K562 (cell line): ENCODE measurements at regions not wholly inside any gene's neighbourhood (a gene's known extent, or its start where the extent isn't known, plus 50 kb on each side); places are given as distances from the start of the nearest gene placed in this dataset.

Experiments used
- ATAC-seq: fragments of 200-7000 bp; cut with Tn5 transposase; 3 replicates; pipeline ENCODE4 v1.9.1; 2020; ENCODE audit warnings: moderate library complexity
- BruUV-seq: library from RNA; stranded (reverse); fragments of 400-500 nt; replicated peaks from 2 replicates; lab custom pipeline; 2021; lab: Mats Ljungman, UMichigan
- CTCF ChIA-PET: fragments of 300-600 bp; formaldehyde crosslinking; extraction: SDS; loops from one replicate; lab custom pipeline; 2021; ENCODE audit warnings: low intra/inter-chr PET ratio; lab: Yijun Ruan, JAX
- POLR2A ChIA-PET: fragments of 300-600, 350-650 bp; sonication (Branson Sonifier 250); formaldehyde crosslinking; extraction: SDS; loops from one replicate; lab custom pipeline; 2021; ENCODE audit warnings: antibody characterized with exemption, inconsistent platforms; lab: Yijun Ruan, JAX
- DNase-seq, 4 experiments: peaks; one replicate each; pipeline versions ENCODE4 v3.0.0 to v3.0.0-alpha.2; 2011 to 2018; ENCODE audit warnings: low spot score in 3 of 4, mixed read lengths in 3 of 4; ENCODE audit errors: extremely low read depth in 1 of 4
- FAIRE-seq: peaks from 2 replicates; lab custom pipeline; 2011; peaks lifted over from hg19 to GRCh38; lab: Jason Lieb, UNC
- H2AFZ ChIP-seq: 2 replicates; pipeline ENCODE4 v1.6.0; 2011; ENCODE audit warnings: low read depth, low read length, control low read depth, inconsistent platforms
- H3K27ac ChIP-seq: fragments of 200-600 bp; 3 replicates; pipeline ENCODE4 v1.8.0; 2011; ENCODE audit warnings: low read depth, mild to moderate bottlenecking, control low read depth, inconsistent platforms, low read length, moderate library complexity, mixed read lengths; ENCODE audit errors: extremely low read depth
- H3K27me3 ChIP-seq, 2 experiments: fragments of 300-600 bp in 1 of 2; 2 replicates in 1 of 2; 3 replicates in 1 of 2; pipeline versions ENCODE4 v1.6.0 to v1.8.0; 2011; ENCODE audit warnings: inconsistent platforms in 2 of 2, low read length in 2 of 2, mild to moderate bottlenecking in 1 of 2, mixed read lengths in 1 of 2, moderate library complexity in 1 of 2; ENCODE audit not compliant: control insufficient read depth in 2 of 2, insufficient read depth in 2 of 2
- H3K36me3 ChIP-seq: fragments of 300-600 bp; 3 replicates; pipeline ENCODE4 v1.8.0; 2011; ENCODE audit warnings: mild to moderate bottlenecking, low read length, inconsistent platforms; ENCODE audit not compliant: control insufficient read depth, insufficient read depth
- H3K4me1 ChIP-seq, 2 experiments: fragments of 200-600 bp in 1 of 2; replicated peaks in 1 of 2; 2 replicates in 1 of 2; 3 replicates in 1 of 2; pipeline versions ENCODE4 v1.5.1 to v1.8.0; 2011; ENCODE audit warnings: inconsistent platforms in 2 of 2, low read length in 2 of 2, mild to moderate bottlenecking in 1 of 2, mixed read lengths in 1 of 2, moderate library complexity in 1 of 2; ENCODE audit not compliant: control insufficient read depth in 2 of 2, insufficient read depth in 2 of 2
- H3K4me2 ChIP-seq: 2 replicates; pipeline ENCODE4 v1.6.1; 2011; ENCODE audit warnings: low read length, control low read depth, inconsistent platforms, mixed read lengths; ENCODE audit not compliant: insufficient read depth
- H3K4me3 ChIP-seq: fragments of 200-600 bp; sonication (generic), shearing (Covaris generic); 2 replicates; pipeline ENCODE4 v1.5.1; 2016; ENCODE audit warnings: control low read depth, inconsistent platforms
- H3K79me2 ChIP-seq: fragments of 200-600 bp; 3 replicates; pipeline ENCODE4 v1.8.0; 2011; ENCODE audit warnings: low read length, inconsistent platforms; ENCODE audit not compliant: control insufficient read depth, insufficient read depth
- H3K9ac ChIP-seq, 2 experiments: 2 replicates each; pipeline versions ENCODE4 v1.6.0 to v1.6.1; 2011; ENCODE audit warnings: low read depth in 2 of 2, low read length in 2 of 2, control low read depth in 1 of 2, inconsistent platforms in 1 of 2, mild to moderate bottlenecking in 1 of 2, mixed read lengths in 1 of 2; ENCODE audit not compliant: insufficient read depth in 1 of 2
- H3K9me1 ChIP-seq: one replicate; pipeline ENCODE4 v1.6.0; 2011; ENCODE audit warnings: inconsistent platforms, mild to moderate bottlenecking, low read length, moderate library complexity; ENCODE audit not compliant: control insufficient read depth, insufficient read depth
- H3K9me3 ChIP-seq: replicated peaks from 2 replicates; pipeline ENCODE4 v1.5.1; 2011; ENCODE audit warnings: low read depth, low read length, inconsistent platforms; ENCODE audit not compliant: control insufficient read depth, insufficient read depth
- H4K20me1 ChIP-seq: replicated peaks from 2 replicates; pipeline ENCODE4 v1.6.1; 2011; ENCODE audit warnings: low read length, inconsistent platforms, mixed read lengths; ENCODE audit not compliant: control insufficient read depth, insufficient read depth
- BDP1 ChIP-seq: IDR thresholded peaks from 3 replicates; pipeline ENCODE4 v1.6.1; 2011; ENCODE audit not compliant: insufficient read length, insufficient read depth
- CC2D1A ChIP-seq: fragments of 450-650 bp; IDR thresholded peaks from 2 replicates; pipeline ENCODE4 v1.6.1; 2017; ENCODE audit warnings: mild to moderate bottlenecking
- CHD2 ChIP-seq: IDR thresholded peaks from 2 replicates; pipeline ENCODE4 v1.6.1; 2011; ENCODE audit warnings: low read depth, low read length
- FOXJ3 ChIP-seq: sonication (generic); formaldehyde crosslinking; IDR thresholded peaks from 2 replicates; pipeline ENCODE4 v1.4.0; 2020; ENCODE audit warnings: mild to moderate bottlenecking, missing genetic modification reagents
- FOXM1 ChIP-seq, 2 experiments: fragments of 450-650 bp in 1 of 2; sonication (generic) in 1 of 2; formaldehyde crosslinking in 1 of 2; IDR thresholded peaks; 2 replicates each; pipeline versions ENCODE4 v1.6.1 to v1.9.0; 2017 to 2022; ENCODE audit warnings: low read depth in 2 of 2, mild to moderate bottlenecking in 2 of 2, missing genetic modification reagents in 1 of 2, moderate library complexity in 1 of 2
- NFE2L1 ChIP-seq: fragments of 450-650 bp; IDR thresholded peaks from 2 replicates; pipeline ENCODE4 v1.6.1; 2016; ENCODE audit warnings: missing genetic modification characterization, low read depth, mild to moderate bottlenecking, missing compliant biosample characterization, moderate library complexity, borderline replicate concordance
- RHOXF2B ChIP-seq: fragments of 250-450 bp; sonication (Bioruptor Pico); conservative IDR thresholded peaks from 2 replicates; pipeline ENCODE4 v1.5.1; 2021
- SREBF2 ChIP-seq: sonication (generic); formaldehyde crosslinking; IDR thresholded peaks from 2 replicates; pipeline ENCODE4 v1.4.0; 2020; ENCODE audit warnings: mild to moderate bottlenecking, missing genetic modification reagents
- XRCC3 ChIP-seq: fragments of 450-650 bp; IDR thresholded peaks from 2 replicates; pipeline ENCODE4 v1.6.1; 2017; ENCODE audit warnings: mild to moderate bottlenecking, moderate library complexity
- ZNF384 ChIP-seq: IDR thresholded peaks from 2 replicates; pipeline ENCODE4 v1.6.1; 2012; ENCODE audit warnings: low read depth, low read length, improper control_type of control experiment
- WGBS: fragments of 100-300 bp; shearing (Covaris generic); methylation state at CpG from one replicate; pipeline ENCODE4 v1.1.6; 2016; ENCODE audit warnings: low coverage, mixed read lengths; ENCODE audit not compliant: insufficient coverage; ENCODE audit errors: missing lambda C conversion rate; 5-methylcytosine and 5-hydroxymethylcytosine counted together
- in situ Hi-C: fragments of 300-500 bp; cut with MboI; formaldehyde crosslinking; loops from 4 replicates; pipeline ENCODE4 v1.15.0; 2018; ENCODE audit warnings: inconsistent platforms, mixed read lengths
- intact Hi-C: fragments of 100-400 bp; cut with micrococcal nuclease; formaldehyde crosslinking; loops from 2 replicates; pipeline ENCODE4 v1.14.2; 2022
- TF ChIP-seq, protein P1 (sequence below): fragments of 450-650 bp; formaldehyde crosslinking; IDR thresholded peaks from 2 replicates; pipeline ENCODE4 v1.4.0; 2020; ENCODE audit warnings: mild to moderate bottlenecking, mixed read lengths
- TF ChIP-seq, protein P2 (sequence below), 2 experiments: IDR thresholded peaks; 2 replicates each; pipeline ENCODE4 v1.6.1; 2011; ENCODE audit warnings: borderline replicate concordance in 1 of 2, control low read depth in 1 of 2, low read depth in 1 of 2, low read length in 1 of 2, mild to moderate bottlenecking in 1 of 2, mixed read lengths in 1 of 2, moderate library complexity in 1 of 2; ENCODE audit not compliant: insufficient read depth in 1 of 2, insufficient read length in 1 of 2, poor library complexity in 1 of 2, severe bottlenecking in 1 of 2; ENCODE audit errors: extremely low read depth in 1 of 2
- TF ChIP-seq, protein P3 (sequence below): fragments of 250-450 bp; sonication (Bioruptor Pico); IDR thresholded peaks from 2 replicates; pipeline ENCODE4 v1.8.0; 2021; ENCODE audit warnings: borderline replicate concordance, mild to moderate bottlenecking, moderate library complexity; ENCODE audit not compliant: poor library complexity, severe bottlenecking

DNA sequence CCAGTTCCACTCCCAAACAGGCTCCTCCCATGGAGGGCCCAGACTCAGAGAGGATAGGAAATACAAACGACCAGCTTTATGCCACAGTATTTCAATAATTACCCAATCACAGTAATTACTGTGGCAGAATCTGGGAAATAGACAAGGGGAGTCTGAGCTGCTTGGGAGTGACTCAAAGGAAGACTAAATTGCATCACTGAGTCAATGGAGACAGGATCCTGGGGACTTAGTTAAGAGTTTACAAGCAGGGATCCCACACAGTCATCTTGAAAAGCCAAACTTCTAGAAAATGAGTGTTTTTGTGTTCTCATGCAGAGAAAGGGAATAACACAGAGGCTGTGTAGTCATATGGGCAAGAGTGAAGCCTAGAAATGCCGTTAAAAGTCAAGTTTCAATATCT is 1142.1 kb downstream of the CNTNAP5 start:
- H3K4me2 ChIP-seq = no peak overlapping the region
- H3K9ac ChIP-seq = no peak overlapping the region
- no peaks in the 10 kb centered on the region for H3K9me1 ChIP-seq
- no peaks in the 10 kb centered on the region for H3K36me3 ChIP-seq
- 5% methylated on average over 2 of the region's 2 CpGs for WGBS
- no peak overlapping the region for H3K4me3 ChIP-seq
- no peaks in the 10 kb centered on the region; the same call in 1 of the 2 replicates for H3K9me3 ChIP-seq
- no peaks in the 10 kb centered on the region for H3K4me1 ChIP-seq
- FAIRE-seq (no peak), ATAC-seq (no peak), DNase-seq (no peak)
- POLR2A ChIA-PET = no interaction called here
- TF ChIP-seq, protein P1, sequence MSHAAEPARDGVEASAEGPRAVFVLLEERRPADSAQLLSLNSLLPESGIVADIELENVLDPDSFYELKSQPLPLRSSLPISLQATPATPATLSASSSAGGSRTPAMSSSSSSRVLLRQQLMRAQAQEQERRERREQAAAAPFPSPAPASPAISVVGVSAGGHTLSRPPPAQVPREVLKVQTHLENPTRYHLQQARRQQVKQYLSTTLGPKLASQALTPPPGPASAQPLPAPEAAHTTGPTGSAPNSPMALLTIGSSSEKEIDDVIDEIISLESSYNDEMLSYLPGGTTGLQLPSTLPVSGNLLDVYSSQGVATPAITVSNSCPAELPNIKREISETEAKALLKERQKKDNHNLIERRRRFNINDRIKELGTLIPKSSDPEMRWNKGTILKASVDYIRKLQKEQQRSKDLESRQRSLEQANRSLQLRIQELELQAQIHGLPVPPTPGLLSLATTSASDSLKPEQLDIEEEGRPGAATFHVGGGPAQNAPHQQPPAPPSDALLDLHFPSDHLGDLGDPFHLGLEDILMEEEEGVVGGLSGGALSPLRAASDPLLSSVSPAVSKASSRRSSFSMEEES (CRISPR knock-in tag) = no peak
- TF ChIP-seq XRCC3 (no peak), CC2D1A (no peak), ZNF384 (no peak), FOXM1 (IDR thresholded peaks at IDR 0.05; ENCODE audit: low read depth) (no peak), FOXM1 (CRISPR knock-in tag; IDR thresholded peaks at IDR 0.05; ENCODE audit: low read depth) (no peak), RHOXF2B (CRISPR knock-in tag) (no peak), FOXJ3 (CRISPR knock-in tag) (no peak), SREBF2 (no peak), BDP1 (no peak), CHD2 (no peak), NFE2L1 (tag) (no peak)
- TF ChIP-seq, protein P2, sequence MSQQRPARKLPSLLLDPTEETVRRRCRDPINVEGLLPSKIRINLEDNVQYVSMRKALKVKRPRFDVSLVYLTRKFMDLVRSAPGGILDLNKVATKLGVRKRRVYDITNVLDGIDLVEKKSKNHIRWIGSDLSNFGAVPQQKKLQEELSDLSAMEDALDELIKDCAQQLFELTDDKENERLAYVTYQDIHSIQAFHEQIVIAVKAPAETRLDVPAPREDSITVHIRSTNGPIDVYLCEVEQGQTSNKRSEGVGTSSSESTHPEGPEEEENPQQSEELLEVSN (IDR thresholded peaks at IDR 0.05; ENCODE audit: borderline replicate concordance in 1 of 2, extremely low read depth in 1 of 2, insufficient read depth in 1 of 2, insufficient read length in 1 of 2, low read depth in 1 of 2, low read length in 1 of 2, poor library complexity in 1 of 2, severe bottlenecking in 1 of 2) = no peak
- TF ChIP-seq, protein P3, sequence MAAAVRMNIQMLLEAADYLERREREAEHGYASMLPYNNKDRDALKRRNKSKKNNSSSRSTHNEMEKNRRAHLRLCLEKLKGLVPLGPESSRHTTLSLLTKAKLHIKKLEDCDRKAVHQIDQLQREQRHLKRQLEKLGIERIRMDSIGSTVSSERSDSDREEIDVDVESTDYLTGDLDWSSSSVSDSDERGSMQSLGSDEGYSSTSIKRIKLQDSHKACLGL (CRISPR knock-in tag) = no peak
- BruUV-seq = no TSS peak
- no peak overlapping the region for H2AFZ ChIP-seq
- in situ Hi-C loops (no loop called here), intact Hi-C loops (no loop called here)
- H3K79me2 ChIP-seq = no peaks in the 10 kb centered on the region
- H4K20me1 ChIP-seq = no peaks in the 10 kb centered on the region
- H3K27me3 ChIP-seq = no peaks in the 10 kb centered on the region
- CTCF ChIA-PET = no interaction called here
- H3K27ac ChIP-seq = no peak overlapping the region
